Gastrocnemius medialis (tissue), 4 donors: ENCODE measurements at regions not wholly inside any gene's neighbourhood (a gene's known extent, or its start where the extent isn't known, plus 50 kb on each side); places are given as distances from the start of the nearest gene placed in this dataset.
"Not testable (repeated sequence)": the region's sequence is repeated elsewhere in the genome, so short reads cannot be mapped to it uniquely, and the experiment has no call there.

ENCODE experiments used
- ATAC-seq, 2 donors: fragments of 150-250 bp; one replicate each; pipeline ENCODE4 v1.9.1; 2016
- DNase-seq, 2 donors: peaks; one replicate each; pipeline ENCODE4 v3.0.0-alpha.2; 2019
- H3K27ac ChIP-seq, 4 donors: fragments of 200-600 bp; sonication (generic); 1 replicate in 1 of 4; 2 replicates in 3 of 4; pipeline ENCODE4 v1.5.1; 2016 to 2018; ENCODE audit warnings: mild to moderate bottlenecking in 2 of 4, moderate library complexity in 1 of 4
- H3K27me3 ChIP-seq, 3 donors: fragments of 200-600 bp; sonication (generic) in 2 of 3; 1 replicate in 1 of 3; 2 replicates in 2 of 3; pipeline versions ENCODE4 v1.5.1 to v1.6.0; 2016 to 2019; ENCODE audit warnings: mild to moderate bottlenecking in 1 of 3, moderate library complexity in 1 of 3
- H3K36me3 ChIP-seq, 2 donors: fragments of 200-600 bp; sonication (generic) in 1 of 2; one replicate each; pipeline ENCODE4 v1.5.1; 2017 to 2018
- H3K4me1 ChIP-seq, 2 donors: fragments of 200-600 bp; sonication (generic) in 1 of 2; one replicate each; pipeline ENCODE4 v1.5.1; 2016 to 2017; ENCODE audit warnings: mild to moderate bottlenecking in 2 of 2
- H3K4me3 ChIP-seq, 4 donors: fragments of 200-600 bp; sonication (generic) in 3 of 4; 1 replicate in 1 of 4; 2 replicates in 3 of 4; pipeline ENCODE4 v1.5.1; 2016 to 2019; ENCODE audit warnings: mild to moderate bottlenecking in 2 of 4
- H3K9me3 ChIP-seq, 3 donors: fragments of 200-600 bp; sonication (generic) in 2 of 3; 1 replicate in 1 of 3; 2 replicates in 2 of 3; pipeline ENCODE4 v1.5.1; 2016 to 2019
- CTCF ChIP-seq, 5 experiments: fragments of 450-650 bp in 3 of 5; fragments of 200-600 bp in 2 of 5; sonication (generic) in 2 of 5; IDR thresholded peaks in 4 of 5; conservative IDR thresholded peaks in 1 of 5; 1 replicate in 4 of 5; 2 replicates in 1 of 5; pipeline ENCODE4 v1.5.1; 2016 to 2019; ENCODE audit warnings: antibody characterized with exemption in 5 of 5, mild to moderate bottlenecking in 3 of 5, moderate library complexity in 3 of 5
- POLR2A ChIP-seq, 2 donors: fragments of 450-650 bp; IDR thresholded peaks; one replicate each; pipeline ENCODE4 v1.6.1; 2017; ENCODE audit warnings: antibody characterized with exemption in 2 of 2, mild to moderate bottlenecking in 2 of 2, moderate library complexity in 2 of 2
- in situ Hi-C, 4 donors: fragments of 200-750 bp; cut with MboI; loops; one replicate each; pipeline versions ENCODE4 v1.15.0 to v1.8.0; 2017; ENCODE audit warnings: low sequenced_read_pairs in 4 of 4
- intact Hi-C: fragments of 100-400 bp; cut with DNase I; formaldehyde crosslinking; loops from one replicate; pipeline ENCODE4 v1.15.1; 2023; ENCODE audit warnings: low total_unique reads

GRCh38 chr10:64430690-64431323 lies 909.6 kb downstream of the REEP3 start:
- H3K9me3 ChIP-seq: no peaks in the 10 kb centered on the region
- no peaks in the 10 kb centered on the region for H3K27me3 ChIP-seq
- no peak overlapping the region for H3K4me3 ChIP-seq
- no peak for ATAC-seq
- in situ Hi-C loops: no loop called here
- intact Hi-C loops: no loop called here
- no peak for DNase-seq
- H3K27ac ChIP-seq: no peak overlapping the region
- no peaks in the 10 kb centered on the region for H3K4me1 ChIP-seq
- TF ChIP-seq POLR2A (IDR thresholded peaks at IDR 0.05) (no peak), CTCF (IDR thresholded peaks at IDR 0.05 in 4 of 5, conservative IDR thresholded peaks at IDR 0.05 in 1 of 5) (no peak)
- no peaks in the 10 kb centered on the region for H3K36me3 ChIP-seq

- H3K27ac ChIP-seq, ATAC-seq, intact Hi-C loops, H3K36me3 ChIP-seq, H3K9me3 ChIP-seq, in situ Hi-C loops, H3K27me3 ChIP-seq, DNase-seq, H3K4me1 ChIP-seq, H3K4me3 ChIP-seq: not testable (repeated sequence)
Observed at GRCh38 chr10:64441872-64442271, 920.7 kb downstream of the REEP3 start.

- no peaks in the 10 kb centered on the region for H3K4me1 ChIP-seq
- in situ Hi-C loops: no loop called here
- no peaks in the 10 kb centered on the region for H3K9me3 ChIP-seq
- ATAC-seq: no peak
- H3K36me3 ChIP-seq: no peaks in the 10 kb centered on the region
- no peak for TF ChIP-seq POLR2A (IDR thresholded peaks at IDR 0.05)
- no peak for TF ChIP-seq CTCF (IDR thresholded peaks at IDR 0.05 in 4 of 5, conservative IDR thresholded peaks at IDR 0.05 in 1 of 5)
- intact Hi-C loops: no loop called here
- no peaks in the 10 kb centered on the region for H3K27me3 ChIP-seq
- H3K4me3 ChIP-seq: no peak overlapping the region
- no peak for DNase-seq
- no peak overlapping the region for H3K27ac ChIP-seq
Observed at GRCh38 chr10:64444163-64444562, 923.0 kb downstream of the REEP3 start.

GRCh38 chr10:64444564-64444963 lies 923.4 kb downstream of the REEP3 start:
- intact Hi-C loops: no loop called here
- DNase-seq (no peak), ATAC-seq (no peak)

GRCh38 chr10:64449603-64450002 lies 928.4 kb downstream of the REEP3 start:
- H3K27ac ChIP-seq: no peak overlapping the region
- in situ Hi-C loops: no loop called here
- TF ChIP-seq POLR2A (IDR thresholded peaks at IDR 0.05): no peak
- TF ChIP-seq CTCF (IDR thresholded peaks at IDR 0.05 in 4 of 5, conservative IDR thresholded peaks at IDR 0.05 in 1 of 5): no peak
- ATAC-seq (no peak), DNase-seq (no peak)
- intact Hi-C loops: no loop called here
- H3K4me1 ChIP-seq: no peaks in the 10 kb centered on the region
- H3K36me3 ChIP-seq: no peaks in the 10 kb centered on the region
- H3K27me3 ChIP-seq: no peaks in the 10 kb centered on the region
- H3K9me3 ChIP-seq: no peaks in the 10 kb centered on the region
- no peak overlapping the region for H3K4me3 ChIP-seq

More at GRCh38 chr10:64444564-64444963, 923.4 kb downstream of the REEP3 start:
- no peak overlapping the region for H3K4me3 ChIP-seq
- in situ Hi-C loops: no loop called here
- TF ChIP-seq CTCF (IDR thresholded peaks at IDR 0.05 in 4 of 5, conservative IDR thresholded peaks at IDR 0.05 in 1 of 5) (no peak), POLR2A (IDR thresholded peaks at IDR 0.05) (no peak)
- H3K27me3 ChIP-seq: no peaks in the 10 kb centered on the region
- H3K36me3 ChIP-seq: no peaks in the 10 kb centered on the region
- H3K9me3 ChIP-seq: no peaks in the 10 kb centered on the region
- H3K27ac ChIP-seq: no peak overlapping the region
- no peaks in the 10 kb centered on the region for H3K4me1 ChIP-seq
